Right atrium auricular region (tissue), 2 donors: ENCODE measurements at regions not wholly inside any gene's neighbourhood (a gene's known extent, or its start where the extent isn't known, plus 50 kb on each side); places are given as distances from the start of the nearest gene placed in this dataset.

Experiments
- DNase-seq: peaks from one replicate; pipeline ENCODE4 v3.0.0-alpha.2; 2019; ENCODE audit warnings: low spot score
- H3K27ac ChIP-seq, 2 donors: fragments of 200-600 bp; sonication (generic); 1 replicate in 1 of 2; 2 replicates in 1 of 2; pipeline ENCODE4 v1.5.1; 2016 to 2019
- H3K27me3 ChIP-seq, 2 donors: fragments of 200-600 bp; sonication (generic); one replicate each; pipeline versions ENCODE4 v1.5.1 to v1.6.0; 2017 to 2019
- H3K36me3 ChIP-seq: fragments of 200-600 bp; sonication (generic); one replicate; pipeline ENCODE4 v1.5.1; 2016
- H3K4me1 ChIP-seq, 2 donors: fragments of 200-600 bp; sonication (generic); one replicate each; pipeline versions ENCODE4 v1.5.1 to v1.6.0; 2017 to 2019
- H3K4me3 ChIP-seq, 2 donors: fragments of 200-600 bp; sonication (generic); 1 replicate in 1 of 2; 2 replicates in 1 of 2; pipeline ENCODE4 v1.5.1; 2017 to 2019; ENCODE audit warnings: mild to moderate bottlenecking in 1 of 2, moderate library complexity in 1 of 2
- H3K9me3 ChIP-seq, 2 donors: fragments of 200-600 bp; sonication (generic); one replicate each; pipeline ENCODE4 v1.5.1; 2019
- CTCF ChIP-seq, 2 donors: fragments of 200-600 bp; sonication (generic); IDR thresholded peaks; one replicate each; pipeline ENCODE4 v1.5.1; 2019; ENCODE audit warnings: antibody characterized with exemption in 2 of 2

DNA sequence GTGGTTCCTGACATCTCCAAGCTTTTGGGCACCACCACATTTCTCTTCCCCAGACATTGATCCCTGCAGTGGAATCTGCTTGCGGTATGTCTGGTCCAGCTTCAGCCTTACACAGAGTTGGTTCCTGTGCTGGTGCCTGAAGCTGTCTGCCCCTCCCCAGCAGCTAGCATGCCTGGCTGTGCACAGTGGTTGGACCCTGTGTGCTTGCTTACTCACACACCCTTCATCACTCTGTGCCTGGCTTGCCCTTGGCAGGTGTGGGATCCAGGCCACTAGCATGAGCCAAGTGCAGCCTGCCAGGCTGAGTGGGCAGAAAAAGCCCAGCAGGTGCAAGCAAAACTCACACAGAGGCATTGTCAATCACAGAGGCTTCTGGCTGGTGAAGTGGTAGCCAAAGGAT is 473.8 kb downstream of the ACTRT1 start:
- Histone ChIP-seq H3K27ac (no peak overlapping the region), H3K27me3 (no peaks in the 10 kb centered on the region), H3K9me3 (no peaks in the 10 kb centered on the region), H3K4me1 (no peaks in the 10 kb centered on the region), H3K4me3 (no peak overlapping the region), H3K36me3 (no peaks in the 10 kb centered on the region)
- TF ChIP-seq CTCF (IDR thresholded peaks at IDR 0.05) = no peak
- DNase-seq = no peak

GRCh38 chrX:127577884-127578283 is 474.3 kb downstream of the ACTRT1 start:
- DNase-seq = no peak
- no peak overlapping the region for H3K27ac ChIP-seq
- H3K4me3 ChIP-seq = no peak overlapping the region

DNA sequence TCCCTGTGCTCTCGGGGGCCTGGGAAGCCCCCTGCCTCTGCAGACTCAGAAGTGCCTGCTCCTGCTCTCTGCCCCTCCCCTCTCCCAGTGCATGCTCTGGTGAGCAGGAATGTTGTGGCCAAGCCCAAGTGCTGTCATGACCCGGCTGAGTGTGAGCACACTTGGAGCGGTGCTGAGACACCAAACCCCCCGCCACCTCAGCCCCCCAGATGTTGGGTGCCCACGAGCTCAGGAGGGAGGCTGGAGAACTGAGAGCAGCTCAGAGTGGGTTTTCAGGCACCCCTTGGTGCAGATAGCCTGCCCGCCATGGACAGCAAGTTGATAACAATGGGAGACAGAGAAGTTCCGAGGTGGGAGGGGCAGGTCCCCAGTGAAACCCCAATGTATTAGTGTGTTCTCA is 477.4 kb downstream of the ACTRT1 start:
- no peak for DNase-seq
- no peak overlapping the region for H3K4me3 ChIP-seq
- TF ChIP-seq CTCF (IDR thresholded peaks at IDR 0.05) = no peak
- no peaks in the 10 kb centered on the region for H3K4me1 ChIP-seq
- H3K27me3 ChIP-seq = no peaks in the 10 kb centered on the region
- no peaks in the 10 kb centered on the region for H3K9me3 ChIP-seq
- no peaks in the 10 kb centered on the region for H3K36me3 ChIP-seq
- H3K27ac ChIP-seq = no peak overlapping the region

More at GRCh38 chrX:127577884-127578283, 474.3 kb downstream of the ACTRT1 start:
- no peaks in the 10 kb centered on the region for H3K9me3 ChIP-seq
- no peaks in the 10 kb centered on the region for H3K36me3 ChIP-seq
- no peak for TF ChIP-seq CTCF (IDR thresholded peaks at IDR 0.05)
- H3K4me1 ChIP-seq = no peaks in the 10 kb centered on the region
- no peaks in the 10 kb centered on the region for H3K27me3 ChIP-seq

GRCh38 chrX:127572471-127572870 is 479.7 kb downstream of the ACTRT1 start:
- no peak for DNase-seq
- no peak overlapping the region for H3K4me3 ChIP-seq
- no peaks in the 10 kb centered on the region for H3K4me1 ChIP-seq
- H3K27ac ChIP-seq = no peak overlapping the region
- H3K27me3 ChIP-seq = no peaks in the 10 kb centered on the region
- no peak for TF ChIP-seq CTCF (IDR thresholded peaks at IDR 0.05)
- no peaks in the 10 kb centered on the region for H3K9me3 ChIP-seq
- no peaks in the 10 kb centered on the region for H3K36me3 ChIP-seq

DNA sequence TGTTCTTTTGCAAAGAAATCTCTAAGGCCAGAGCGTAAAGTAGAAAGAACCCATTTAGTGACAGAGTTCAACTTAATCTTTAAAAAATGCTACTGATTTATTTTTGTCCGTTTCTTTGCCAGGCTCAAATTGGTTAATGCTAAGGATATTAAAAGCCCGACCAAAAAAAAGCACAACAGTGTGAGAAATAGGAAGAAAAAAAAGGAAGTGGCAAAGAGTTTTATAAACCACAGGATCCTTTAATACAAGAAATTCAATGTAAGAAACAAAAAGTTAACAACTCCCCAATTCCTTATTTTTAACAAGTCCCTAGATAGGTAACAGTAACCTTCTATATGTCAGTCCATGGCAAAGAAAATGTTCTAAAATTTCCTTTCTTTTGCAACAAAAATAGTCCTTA is 480.4 kb downstream of the ACTRT1 start:
- H3K36me3 ChIP-seq = no peaks in the 10 kb centered on the region
- DNase-seq = no peak
- H3K4me1 ChIP-seq = no peaks in the 10 kb centered on the region
- H3K9me3 ChIP-seq = no peaks in the 10 kb centered on the region
- no peak overlapping the region for H3K4me3 ChIP-seq
- no peak overlapping the region for H3K27ac ChIP-seq
- no peaks in the 10 kb centered on the region for H3K27me3 ChIP-seq
- TF ChIP-seq CTCF (IDR thresholded peaks at IDR 0.05) = no peak

- no peak overlapping the region for H3K4me3 ChIP-seq
- no peak for TF ChIP-seq CTCF (IDR thresholded peaks at IDR 0.05)
- no peaks in the 10 kb centered on the region for H3K27me3 ChIP-seq
- DNase-seq = no peak
- H3K4me1 ChIP-seq = no peaks in the 10 kb centered on the region
- H3K9me3 ChIP-seq = no peaks in the 10 kb centered on the region
- no peaks in the 10 kb centered on the region for H3K36me3 ChIP-seq
- H3K27ac ChIP-seq = no peak overlapping the region
Measured at GRCh38 chrX:127570276-127570675, 481.9 kb downstream of the ACTRT1 start.
